ENCODE measurements at regions not wholly inside any gene's neighbourhood (a gene's known extent, or its start where the extent isn't known, plus 50 kb on each side); places are given as distances from the start of the nearest gene placed in this dataset.

- no peak overlapping the region for H2AFZ ChIP-seq
- 0 to 13% methylated on average over 1 of the region's 1 CpG for WGBS, 2 experiments (ENCODE audit: low coverage in 1 of 2, low lambda C conversion rate in 2 of 2, missing lambda C conversion rate in 2 of 2)
Measured at GRCh38 chr15:93420050-93420452, 331.0 kb upstream of the RGMA start.

GRCh38 chr15:93418566-93418965, 329.6 kb upstream of the RGMA start:
- Histone ChIP-seq H3K9ac (no peak overlapping the region), H3K79me2 (ENCODE audit: insufficient read depth) (no peaks in the 10 kb centered on the region), H4K20me1 (ENCODE audit: insufficient read depth) (no peaks in the 10 kb centered on the region), H3K4me3 (no peak overlapping the region), H3K4me2 (ENCODE audit: unreplicated experiment) (no peak overlapping the region), H3K27ac (no peak overlapping the region), H3K9me2 (ENCODE audit: insufficient read depth) (no peaks in the 10 kb centered on the region), H3K27me3 (replicated peaks; ENCODE audit: insufficient read depth) (no peaks in the 10 kb centered on the region), H3K36me3 (ENCODE audit: low read depth) (no peaks in the 10 kb centered on the region), H2AFZ (no peak overlapping the region), H3K9me3 (ENCODE audit: low read depth) (no peaks in the 10 kb centered on the region), H3K4me1 (ENCODE audit: insufficient read depth) (no peaks in the 10 kb centered on the region), H3F3A (ENCODE audit: insufficient read depth) (no peaks in the 10 kb centered on the region)
- DNase-seq: no peak
- 34 to 38% methylated on average over 6 of the region's 6 CpGs for WGBS, 2 experiments (ENCODE audit: low coverage in 1 of 2, low lambda C conversion rate in 2 of 2, missing lambda C conversion rate in 2 of 2)
- TF ChIP-seq EZH2 (IDR thresholded peaks at IDR 0.05; ENCODE audit: insufficient read depth, poor library complexity, severe bottlenecking) (no peak), EZH2phosphoT487 (IDR thresholded peaks at IDR 0.05; ENCODE audit: insufficient read depth, low read depth) (no peak)
- in situ Hi-C loops (cut with MboI): no loop called here

More at GRCh38 chr15:93420050-93420452, 331.0 kb upstream of the RGMA start:
- no peaks in the 10 kb centered on the region for H3K4me1 ChIP-seq (ENCODE audit: insufficient read depth)
- no peaks in the 10 kb centered on the region for H3K36me3 ChIP-seq (ENCODE audit: low read depth)
- H3K9me3 ChIP-seq (ENCODE audit: low read depth): no peaks in the 10 kb centered on the region
- in situ Hi-C loops (cut with MboI): no loop called here
- no peak overlapping the region for H3K27ac ChIP-seq
- TF ChIP-seq EZH2 (IDR thresholded peaks at IDR 0.05; ENCODE audit: insufficient read depth, poor library complexity, severe bottlenecking) (no peak), EZH2phosphoT487 (IDR thresholded peaks at IDR 0.05; ENCODE audit: insufficient read depth, low read depth) (no peak)
- H4K20me1 ChIP-seq (ENCODE audit: insufficient read depth): no peaks in the 10 kb centered on the region
- H3K4me3 ChIP-seq: no peak overlapping the region
- no peaks in the 10 kb centered on the region for H3K27me3 ChIP-seq (replicated peaks; ENCODE audit: insufficient read depth)
- no peaks in the 10 kb centered on the region for H3K9me2 ChIP-seq (ENCODE audit: insufficient read depth)
- DNase-seq: no peak
- H3K9ac ChIP-seq: no peak overlapping the region
- no peaks in the 10 kb centered on the region for H3F3A ChIP-seq (ENCODE audit: insufficient read depth)
- no peak overlapping the region for H3K4me2 ChIP-seq (ENCODE audit: unreplicated experiment)
- no peaks in the 10 kb centered on the region for H3K79me2 ChIP-seq (ENCODE audit: insufficient read depth)

- H3K27ac ChIP-seq: no peak overlapping the region
- H3K9me3 ChIP-seq (ENCODE audit: low read depth): no peaks in the 10 kb centered on the region
- no peaks in the 10 kb centered on the region for H3K36me3 ChIP-seq (ENCODE audit: low read depth)
- H3K79me2 ChIP-seq (ENCODE audit: insufficient read depth): no peaks in the 10 kb centered on the region
- H3K9me2 ChIP-seq (ENCODE audit: insufficient read depth): no peaks in the 10 kb centered on the region
- no peak overlapping the region for H3K4me2 ChIP-seq (ENCODE audit: unreplicated experiment)
- no peaks in the 10 kb centered on the region for H4K20me1 ChIP-seq (ENCODE audit: insufficient read depth)
- no peak for TF ChIP-seq EZH2phosphoT487 (IDR thresholded peaks at IDR 0.05; ENCODE audit: insufficient read depth, low read depth)
- no peak for DNase-seq
- no peaks in the 10 kb centered on the region for H3F3A ChIP-seq (ENCODE audit: insufficient read depth)
- WGBS, 2 experiments (ENCODE audit: low coverage in 1 of 2, low lambda C conversion rate in 2 of 2, missing lambda C conversion rate in 2 of 2): 19 to 24% methylated on average over 6 of the region's 6 CpGs
- no peak overlapping the region for H3K9ac ChIP-seq
- H3K4me1 ChIP-seq (ENCODE audit: insufficient read depth): no peaks in the 10 kb centered on the region
- in situ Hi-C loops (cut with MboI): no loop called here
- no peak overlapping the region for H2AFZ ChIP-seq
- H3K27me3 ChIP-seq (replicated peaks; ENCODE audit: insufficient read depth): no peaks in the 10 kb centered on the region
- H3K4me3 ChIP-seq: no peak overlapping the region
Measured at GRCh38 chr15:93417631-93418030, 328.6 kb upstream of the RGMA start.

GRCh38 chr15:93417156-93417555, 328.1 kb upstream of the RGMA start:
- in situ Hi-C loops (cut with MboI): no loop called here
- Histone ChIP-seq H3K9me2 (ENCODE audit: insufficient read depth) (no peaks in the 10 kb centered on the region), H3F3A (ENCODE audit: insufficient read depth) (no peaks in the 10 kb centered on the region), H3K4me2 (ENCODE audit: unreplicated experiment) (no peak overlapping the region), H3K36me3 (ENCODE audit: low read depth) (no peaks in the 10 kb centered on the region), H3K9me3 (ENCODE audit: low read depth) (no peaks in the 10 kb centered on the region), H4K20me1 (ENCODE audit: insufficient read depth) (no peaks in the 10 kb centered on the region), H3K9ac (no peak overlapping the region), H3K4me3 (no peak overlapping the region), H3K27ac (no peak overlapping the region), H3K27me3 (replicated peaks; ENCODE audit: insufficient read depth) (no peaks in the 10 kb centered on the region), H3K4me1 (ENCODE audit: insufficient read depth) (no peaks in the 10 kb centered on the region), H2AFZ (no peak overlapping the region), H3K79me2 (ENCODE audit: insufficient read depth) (no peaks in the 10 kb centered on the region)
- WGBS, 2 experiments (ENCODE audit: low coverage in 1 of 2, low lambda C conversion rate in 2 of 2, missing lambda C conversion rate in 2 of 2): 25 to 31% methylated on average over 6 of the region's 6 CpGs
- TF ChIP-seq EZH2phosphoT487 (IDR thresholded peaks at IDR 0.05; ENCODE audit: insufficient read depth, low read depth) (no peak), EZH2 (IDR thresholded peaks at IDR 0.05; ENCODE audit: insufficient read depth, poor library complexity, severe bottlenecking) (no peak)
- no peak for DNase-seq

GRCh38 chr15:93415576-93415975, 326.6 kb upstream of the RGMA start:
- H4K20me1 ChIP-seq (ENCODE audit: insufficient read depth): no peaks in the 10 kb centered on the region
- H3K4me3 ChIP-seq: no peak overlapping the region
- no peak for DNase-seq
- H3K9me2 ChIP-seq (ENCODE audit: insufficient read depth): no peaks in the 10 kb centered on the region
- no peaks in the 10 kb centered on the region for H3K36me3 ChIP-seq (ENCODE audit: low read depth)
- no peak overlapping the region for H3K4me2 ChIP-seq (ENCODE audit: unreplicated experiment)
- TF ChIP-seq EZH2phosphoT487 (IDR thresholded peaks at IDR 0.05; ENCODE audit: insufficient read depth, low read depth) (no peak), EZH2 (IDR thresholded peaks at IDR 0.05; ENCODE audit: insufficient read depth, poor library complexity, severe bottlenecking) (no peak)
- no peaks in the 10 kb centered on the region for H3K4me1 ChIP-seq (ENCODE audit: insufficient read depth)
- no peak overlapping the region for H3K9ac ChIP-seq
- no peaks in the 10 kb centered on the region for H3F3A ChIP-seq (ENCODE audit: insufficient read depth)
- no peaks in the 10 kb centered on the region for H3K9me3 ChIP-seq (ENCODE audit: low read depth)
- 17 to 23% methylated on average over 3 of the region's 3 CpGs for WGBS, 2 experiments (ENCODE audit: low coverage in 1 of 2, low lambda C conversion rate in 2 of 2, missing lambda C conversion rate in 2 of 2)
- H3K79me2 ChIP-seq (ENCODE audit: insufficient read depth): no peaks in the 10 kb centered on the region
- no peak overlapping the region for H3K27ac ChIP-seq
- H3K27me3 ChIP-seq (replicated peaks; ENCODE audit: insufficient read depth): no peaks in the 10 kb centered on the region
- H2AFZ ChIP-seq: no peak overlapping the region
- in situ Hi-C loops (cut with MboI): no loop called here
